IMR-90 (cell line): ENCODE measurements at regions not wholly inside any gene's neighbourhood (a gene's known extent, or its start where the extent isn't known, plus 50 kb on each side); places are given as distances from the start of the nearest gene placed in this dataset.
"Not testable (repeated sequence)": the region's sequence is repeated elsewhere in the genome, so short reads cannot be mapped to it uniquely, and the experiment has no call there.

Experiments used
- ATAC-seq: fragments of 200-7000 bp; cut with Tn5 transposase; 2 replicates; pipeline ENCODE4 v1.9.1; 2020; ENCODE audit warnings: low read depth, mild to moderate bottlenecking, moderate library complexity
- BruUV-seq: library from RNA; stranded (reverse); fragments of 400-500 nt; replicated peaks from 2 replicates; lab custom pipeline; 2021; lab: Mats Ljungman, UMichigan
- CTCF ChIA-PET: fragments of 300-600 bp; formaldehyde crosslinking; extraction: SDS; loops from one replicate; lab custom pipeline; 2021; ENCODE audit warnings: antibody characterized with exemption; lab: Yijun Ruan, JAX
- POLR2A ChIA-PET: fragments of 300-600 bp; sonication (Branson Sonifier 250); formaldehyde crosslinking; loops from one replicate; lab custom pipeline; 2022; ENCODE audit warnings: antibody characterized with exemption; ENCODE audit not compliant: unreplicated experiment; lab: Charles Lee
- DNase-seq: peaks from one replicate; pipeline ENCODE4 v3.0.0; 2013
- H2AFZ ChIP-seq: replicated peaks from 2 replicates; pipeline ENCODE3; 2013; ENCODE audit warnings: low read length, mild to moderate bottlenecking; ENCODE audit not compliant: poor library complexity
- H2AK5ac ChIP-seq: 2 replicates; pipeline ENCODE4 v1.6.1; 2013; ENCODE audit warnings: low read depth, low read length, inconsistent platforms
- H2AK9ac ChIP-seq: replicated peaks from 2 replicates; pipeline ENCODE3; 2013; ENCODE audit warnings: mild to moderate bottlenecking, low read depth, low read length, moderate library complexity; ENCODE audit not compliant: poor library complexity
- H2BK120ac ChIP-seq: 2 replicates; pipeline ENCODE4 v1.6.1; 2013; ENCODE audit warnings: low read depth, low read length, inconsistent platforms
- H2BK15ac ChIP-seq: 3 replicates; pipeline ENCODE4 v1.6.1; 2013; ENCODE audit warnings: low read depth, low read length, inconsistent platforms
- H2BK20ac ChIP-seq: 2 replicates; pipeline ENCODE4 v1.6.1; 2013; ENCODE audit warnings: low read depth, mild to moderate bottlenecking, inconsistent platforms, low read length, moderate library complexity
- H2BK5ac ChIP-seq: 2 replicates; pipeline ENCODE4 v1.6.1; 2013; ENCODE audit warnings: mild to moderate bottlenecking, low read depth, low read length, inconsistent platforms; ENCODE audit not compliant: poor library complexity, severe bottlenecking
- H3K14ac ChIP-seq: replicated peaks from 2 replicates; pipeline ENCODE4 v1.6.1; 2013; ENCODE audit warnings: low read depth, low read length, inconsistent platforms
- H3K18ac ChIP-seq: 2 replicates; pipeline ENCODE4 v1.6.1; 2013; ENCODE audit warnings: low read depth, low read length, control low read depth
- H3K23ac ChIP-seq: 2 replicates; pipeline ENCODE4 v1.6.1; 2013; ENCODE audit warnings: low read depth, low read length, inconsistent platforms
- H3K27ac ChIP-seq: 2 replicates; pipeline ENCODE4 v1.5.1; 2013; ENCODE audit warnings: mild to moderate bottlenecking, control low read depth, low read length; ENCODE audit not compliant: insufficient read depth
- H3K27me3 ChIP-seq: 2 replicates; pipeline ENCODE4 v1.6.1; 2013; ENCODE audit warnings: low read length; ENCODE audit not compliant: control insufficient read depth, insufficient read depth
- H3K36me3 ChIP-seq: 2 replicates; pipeline ENCODE4 v1.6.1; 2013; ENCODE audit warnings: low read length, mixed read lengths; ENCODE audit not compliant: control insufficient read depth, insufficient read depth
- H3K4ac ChIP-seq: 2 replicates; pipeline ENCODE4 v1.6.1; 2013; ENCODE audit warnings: low read depth, low read length, inconsistent platforms
- H3K4me1 ChIP-seq: 2 replicates; pipeline ENCODE4 v1.6.1; 2013; ENCODE audit warnings: low read length, mixed read lengths; ENCODE audit not compliant: control insufficient read depth, insufficient read depth
- H3K4me2 ChIP-seq: 2 replicates; pipeline ENCODE4 v1.6.1; 2013; ENCODE audit warnings: low read depth, mild to moderate bottlenecking, control low read depth, low read length, moderate library complexity
- H3K4me3 ChIP-seq: 2 replicates; pipeline ENCODE4 v1.5.1; 2013; ENCODE audit warnings: low read depth, mild to moderate bottlenecking, control low read depth, low read length, moderate library complexity; ENCODE audit not compliant: insufficient read depth
- H3K56ac ChIP-seq: 2 replicates; pipeline ENCODE4 v1.6.1; 2013; ENCODE audit warnings: low read length, inconsistent platforms; ENCODE audit not compliant: insufficient read depth; ENCODE audit errors: extremely low read depth
- H3K79me1 ChIP-seq, 2 experiments: 2 replicates each; pipeline ENCODE4 v1.6.1; 2013; ENCODE audit warnings: low read length in 2 of 2, inconsistent platforms in 1 of 2, low read depth in 1 of 2
- H3K9ac ChIP-seq: 2 replicates; pipeline ENCODE4 v1.6.1; 2013; ENCODE audit warnings: low read depth, low read length, control low read depth
- H3K9me1 ChIP-seq: 2 replicates; pipeline ENCODE4 v1.6.1; 2013; ENCODE audit warnings: low read length, inconsistent platforms; ENCODE audit not compliant: insufficient read depth
- H3K9me3 ChIP-seq: 2 replicates; pipeline ENCODE4 v1.6.1; 2013; ENCODE audit warnings: low read length; ENCODE audit not compliant: control insufficient read depth, insufficient read depth
- H4K20me1 ChIP-seq: 2 replicates; pipeline ENCODE4 v1.6.1; 2013; ENCODE audit warnings: low read length, inconsistent platforms; ENCODE audit not compliant: insufficient read depth
- H4K5ac ChIP-seq: 2 replicates; pipeline ENCODE4 v1.6.1; 2013; ENCODE audit warnings: mild to moderate bottlenecking, low read depth, low read length, control low read depth
- H4K8ac ChIP-seq, 2 experiments: 2 replicates each; pipeline ENCODE4 v1.6.1; 2013; ENCODE audit warnings: low read depth in 2 of 2, low read length in 2 of 2, control low read depth in 1 of 2, inconsistent platforms in 1 of 2
- H4K91ac ChIP-seq: 2 replicates; pipeline ENCODE4 v1.6.1; 2013; ENCODE audit warnings: low read depth, low read length, inconsistent platforms; ENCODE audit not compliant: insufficient read depth
- WGBS, 2 experiments: methylation state at CpG; one replicate each; pipeline versions ENCODE4 v1.1.5 to v1.1.7; 2013; ENCODE audit warnings: missing lambda C conversion rate in 2 of 2; ENCODE audit not compliant: insufficient read length in 1 of 2; ENCODE audit errors: extremely low coverage in 2 of 2; 5-methylcytosine and 5-hydroxymethylcytosine counted together
- dilution Hi-C: fragments of 300-500 bp; cut with HindIII; formaldehyde crosslinking; loops from one replicate; pipeline ENCODE4 v1.14.3; 2018; ENCODE audit warnings: low sequenced_read_pairs; ENCODE audit not compliant: unreplicated experiment
- in situ Hi-C: fragments of 300-500 bp; cut with MboI; formaldehyde crosslinking; loops from 3 replicates; pipeline ENCODE4 v1.14.3; 2019; ENCODE audit warnings: low sequenced_read_pairs, inconsistent platforms, mixed read lengths
- intact Hi-C: fragments of 100-400 bp; cut with micrococcal nuclease; formaldehyde crosslinking; loops from 2 replicates; pipeline ENCODE4 v1.10.0; 2022

DNA sequence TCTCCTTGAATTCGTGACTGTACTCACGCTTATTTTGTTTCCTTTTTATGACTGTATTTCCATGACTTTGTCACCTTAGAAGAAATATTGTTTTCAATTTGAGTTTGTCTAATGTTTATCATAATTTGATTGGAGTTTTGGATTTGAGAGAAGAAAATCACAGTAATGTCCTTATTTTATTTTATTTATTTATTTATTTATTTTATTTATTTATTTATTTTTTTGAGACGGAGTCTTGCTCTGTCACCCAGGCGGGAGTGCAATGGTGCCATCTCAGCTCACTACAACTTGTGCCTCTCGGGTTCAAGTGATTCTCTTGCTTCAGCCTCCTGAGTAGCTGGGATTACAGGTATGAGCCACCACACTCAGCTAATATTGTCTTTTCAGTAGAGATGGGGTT lies 463.1 kb downstream of the KCNT2 start:
- H4K5ac ChIP-seq, POLR2A ChIA-PET, H3K9ac ChIP-seq, H3K4me1 ChIP-seq, H4K8ac ChIP-seq, H3K4me3 ChIP-seq, BruUV-seq, H3K9me1 ChIP-seq, dilution Hi-C loops, H3K79me1 ChIP-seq, H2BK5ac ChIP-seq, H4K20me1 ChIP-seq, H2AK5ac ChIP-seq, H4K91ac ChIP-seq, H3K4ac ChIP-seq, H3K4me2 ChIP-seq, H2BK15ac ChIP-seq, intact Hi-C loops, H3K56ac ChIP-seq, H3K36me3 ChIP-seq, H2BK20ac ChIP-seq, H2AK9ac ChIP-seq, H3K27me3 ChIP-seq, H3K23ac ChIP-seq, CTCF ChIA-PET, H3K18ac ChIP-seq, H3K9me3 ChIP-seq, DNase-seq, H3K27ac ChIP-seq, ATAC-seq, H3K14ac ChIP-seq, H2AFZ ChIP-seq, H2BK120ac ChIP-seq: not testable (repeated sequence)
- in situ Hi-C loops = loop anchor here (10.0 kb wide), 1 partner anchor 520 kb away; no protein-coding TSS in a partner anchor
- WGBS, 2 experiments = no CpG with 5 or more reads among the region's 5 CpGs
